Endothelial cell of umbilical vein (primary cell): ENCODE measurements at regions not wholly inside any gene's neighbourhood (a gene's known extent, or its start where the extent isn't known, plus 50 kb on each side); places are given as distances from the start of the nearest gene placed in this dataset.

Experiments used
- BruUV-seq: library from RNA; stranded (reverse); fragments of 400-500 nt; replicated peaks from 2 replicates; lab custom pipeline; 2021; lab: Mats Ljungman, UMichigan
- CTCF ChIA-PET: fragments of 300-600, 350-600 bp; sonication (Branson Sonifier 250); formaldehyde crosslinking; loops from one replicate; lab custom pipeline; 2021; ENCODE audit warnings: antibody characterized with exemption, inconsistent platforms; lab: Charles Lee
- POLR2A ChIA-PET: fragments of 300-600, 350-600 bp; sonication (Branson Sonifier 250); formaldehyde crosslinking; loops from one replicate; lab custom pipeline; 2021; ENCODE audit warnings: antibody characterized with exemption, inconsistent platforms; lab: Charles Lee
- DNase-seq: peaks from one replicate; pipeline ENCODE4 v3.0.0-alpha.2; 2011; ENCODE audit warnings: low read depth, low spot score
- FAIRE-seq: peaks from 2 replicates; lab custom pipeline; 2011; peaks lifted over from hg19 to GRCh38; lab: Jason Lieb, UNC
- H2AFZ ChIP-seq: 2 replicates; pipeline ENCODE4 v1.6.0; 2012; ENCODE audit warnings: low read depth, low read length, control low read depth, inconsistent platforms
- H3K27ac ChIP-seq: 2 replicates; pipeline ENCODE4 v1.5.1; 2011; ENCODE audit warnings: low read depth, mild to moderate bottlenecking, control low read depth, low read length, moderate library complexity; ENCODE audit not compliant: insufficient read depth
- H3K27me3 ChIP-seq, 2 experiments: 2 replicates each; pipeline versions ENCODE4 v1.6.0 to v1.6.1; 2011; ENCODE audit warnings: low read length in 2 of 2, mixed read lengths in 1 of 2; ENCODE audit not compliant: control insufficient read depth in 2 of 2, insufficient read depth in 2 of 2
- H3K36me3 ChIP-seq, 2 experiments: 2 replicates in 1 of 2; 3 replicates in 1 of 2; pipeline ENCODE4 v1.5.1; 2011; ENCODE audit warnings: low read length in 2 of 2, mild to moderate bottlenecking in 1 of 2, moderate library complexity in 1 of 2; ENCODE audit not compliant: control insufficient read depth in 2 of 2, insufficient read depth in 2 of 2; ENCODE audit errors: extremely low read depth in 1 of 2
- H3K4me1 ChIP-seq: 3 replicates; pipeline ENCODE4 v1.5.1; 2011; ENCODE audit warnings: mild to moderate bottlenecking, low read length; ENCODE audit not compliant: control insufficient read depth, insufficient read depth; ENCODE audit errors: extremely low read depth
- H3K4me2 ChIP-seq: 2 replicates; pipeline ENCODE4 v1.6.1; 2011; ENCODE audit warnings: low read length, control low read depth, mixed read lengths; ENCODE audit not compliant: insufficient read depth
- H3K4me3 ChIP-seq, 3 experiments: fragments of 200-600 bp in 1 of 3; sonication (generic), shearing (Covaris generic) in 1 of 3; replicated peaks in 1 of 3; 2 replicates each; pipeline ENCODE4 v1.5.1; 2011 to 2016; ENCODE audit warnings: control low read depth in 3 of 3, low read length in 3 of 3, mild to moderate bottlenecking in 2 of 3, inconsistent platforms in 1 of 3, low read depth in 1 of 3, moderate library complexity in 1 of 3; ENCODE audit not compliant: insufficient read depth in 1 of 3
- H3K79me2 ChIP-seq: 2 replicates; pipeline ENCODE4 v1.6.0; 2012; ENCODE audit warnings: low read length, inconsistent platforms; ENCODE audit not compliant: control insufficient read depth, insufficient read depth
- H3K9ac ChIP-seq: replicated peaks from 2 replicates; pipeline ENCODE3; 2011; ENCODE audit warnings: low read length, control low read depth; ENCODE audit not compliant: insufficient read depth; ENCODE audit errors: extremely low read depth
- H3K9me1 ChIP-seq: replicated peaks from 3 replicates; pipeline ENCODE4 v1.6.0; 2011; ENCODE audit warnings: mild to moderate bottlenecking, low read length; ENCODE audit not compliant: control insufficient read depth, insufficient read depth; ENCODE audit errors: extremely low read depth
- H3K9me3 ChIP-seq: replicated peaks from 2 replicates; pipeline ENCODE4 v1.5.1; 2012; ENCODE audit warnings: low read length, inconsistent platforms; ENCODE audit not compliant: control insufficient read depth, insufficient read depth
- H4K20me1 ChIP-seq: replicated peaks from 2 replicates; pipeline ENCODE3; 2011; ENCODE audit warnings: mild to moderate bottlenecking, low read length; ENCODE audit not compliant: control insufficient read depth, insufficient read depth; ENCODE audit errors: extremely low read depth
- CTCF ChIP-seq, 2 donors: IDR thresholded peaks; 1 replicate in 1 of 2; 2 replicates in 1 of 2; pipeline ENCODE4 v1.5.1; 2011; ENCODE audit warnings: low read length in 2 of 2, mild to moderate bottlenecking in 2 of 2, moderate library complexity in 2 of 2, control low read depth in 1 of 2, inconsistent platforms in 1 of 2, low read depth in 1 of 2; ENCODE audit not compliant: insufficient read depth in 1 of 2; ENCODE audit errors: extremely low read depth in 1 of 2
- EZH2 ChIP-seq: IDR thresholded peaks from 2 replicates; pipeline ENCODE4 v1.6.1; 2012; ENCODE audit warnings: borderline replicate concordance, low read depth, mild to moderate bottlenecking, moderate library complexity, low read length, inconsistent platforms; ENCODE audit not compliant: severe bottlenecking
- FOS ChIP-seq: IDR thresholded peaks from 2 replicates; pipeline ENCODE4 v1.6.1; 2011; ENCODE audit warnings: mild to moderate bottlenecking, low read length, moderate library complexity, borderline replicate concordance; ENCODE audit not compliant: insufficient read depth
- GATA2 ChIP-seq: IDR thresholded peaks from 2 replicates; pipeline ENCODE4 v1.7.0; 2011; ENCODE audit warnings: low read depth, mild to moderate bottlenecking, moderate library complexity, mixed read lengths, low read length; ENCODE audit not compliant: insufficient read length, insufficient read depth
- JUN ChIP-seq: IDR thresholded peaks from 2 replicates; pipeline ENCODE4 v1.6.1; 2011; ENCODE audit warnings: borderline replicate concordance, low read depth; ENCODE audit not compliant: insufficient read length, insufficient read depth
- MAX ChIP-seq: IDR thresholded peaks from 2 replicates; pipeline ENCODE4 v1.6.1; 2011; ENCODE audit not compliant: insufficient read depth, insufficient read length
- MYC ChIP-seq: IDR thresholded peaks from one replicate; pipeline ENCODE4 v1.6.1; 2011; ENCODE audit warnings: mild to moderate bottlenecking, low read depth, low read length
- POLR2A ChIP-seq: IDR thresholded peaks from 2 replicates; pipeline ENCODE4 v1.6.1; 2012; ENCODE audit warnings: low read depth, mild to moderate bottlenecking, control low read depth, low read length
- POLR2AphosphoS5 ChIP-seq: IDR thresholded peaks from 2 replicates; pipeline ENCODE4 v1.6.1; 2012; ENCODE audit warnings: low read depth, mild to moderate bottlenecking, control low read depth, low read length, moderate library complexity; ENCODE audit not compliant: insufficient read depth
- dilution Hi-C: fragments of 300-500 bp; cut with MboI; formaldehyde crosslinking; loops from one replicate; pipeline ENCODE4 v1.15.0; 2019; ENCODE audit warnings: low sequenced_read_pairs; ENCODE audit not compliant: extremely low pct_ligation_motif_present
- intact Hi-C: fragments of 100-400 bp; cut with micrococcal nuclease; formaldehyde crosslinking; loops from one replicate; pipeline ENCODE4 v1.10.0; 2022

- no peak for FAIRE-seq
Measured at GRCh38 chr2:8090748-8091700, 590.8 kb upstream of the ID2 start.

More at GRCh38 chr2:8090748-8091700, 590.8 kb upstream of the ID2 start:
- no peaks in the 10 kb centered on the region for H3K36me3 ChIP-seq
- intact Hi-C loops (no loop called here), dilution Hi-C loops (no loop called here)
- no peaks in the 10 kb centered on the region for H3K9me3 ChIP-seq
- no peaks in the 10 kb centered on the region for H3K27me3 ChIP-seq
- no peak for DNase-seq
- no peaks in the 10 kb centered on the region for H3K9me1 ChIP-seq
- H3K9ac ChIP-seq, result no peak overlapping the region
- TF ChIP-seq POLR2AphosphoS5 (no peak), JUN (no peak), POLR2A (no peak), MAX (no peak), GATA2 (no peak), CTCF (IDR thresholded peaks at IDR 0.05; ENCODE audit: extremely low read depth in 1 of 2, insufficient read depth in 1 of 2, low read depth in 1 of 2, low read length in 2 of 2) (no peak), FOS (no peak), EZH2 (no peak), MYC (no peak)
- H3K27ac ChIP-seq, result no peak overlapping the region
- H3K79me2 ChIP-seq, result no peaks in the 10 kb centered on the region
- ChIA-PET POLR2A (no interaction called here), CTCF (no interaction called here)
- H3K4me1 ChIP-seq, result no peaks in the 10 kb centered on the region
- H3K4me3 ChIP-seq, result no peak overlapping the region
- H2AFZ ChIP-seq, result no peak overlapping the region
- no TSS peak for BruUV-seq
- no peak overlapping the region for H3K4me2 ChIP-seq
- H4K20me1 ChIP-seq, result no peaks in the 10 kb centered on the region
